ENCODE measurements at regions not wholly inside any gene's neighbourhood (a gene's known extent, or its start where the extent isn't known, plus 50 kb on each side); places are given as distances from the start of the nearest gene placed in this dataset.

- H3K27me3 ChIP-seq (ENCODE audit: insufficient read depth, low read length), result no peaks in the 10 kb centered on the region
- no peaks in the 10 kb centered on the region for H3K36me3 ChIP-seq (ENCODE audit: insufficient read depth, low read length)
- H3K9me2 ChIP-seq (ENCODE audit: low read depth, low read length), result no peaks in the 10 kb centered on the region
- H3K27ac ChIP-seq (ENCODE audit: low read depth, low read length, poor library complexity, severe bottlenecking), result no peak overlapping the region
- H3K4me3 ChIP-seq (ENCODE audit: low read depth, low read length, poor library complexity, severe bottlenecking), result no peak overlapping the region
- no peak overlapping the region for H3K9ac ChIP-seq (ENCODE audit: low read length)
- H3K4me1 ChIP-seq (ENCODE audit: insufficient read depth, low read length, severe bottlenecking), result no peaks in the 10 kb centered on the region
- H3K9me3 ChIP-seq (ENCODE audit: low read length), result no peaks in the 10 kb centered on the region
- H2AFZ ChIP-seq (ENCODE audit: low read length), result no peak overlapping the region
- no peaks in the 10 kb centered on the region for H4K20me1 ChIP-seq (ENCODE audit: insufficient read depth, low read length)
- no peaks in the 10 kb centered on the region for H3K79me2 ChIP-seq (ENCODE audit: insufficient read depth, low read length)
- TF ChIP-seq, protein P1, sequence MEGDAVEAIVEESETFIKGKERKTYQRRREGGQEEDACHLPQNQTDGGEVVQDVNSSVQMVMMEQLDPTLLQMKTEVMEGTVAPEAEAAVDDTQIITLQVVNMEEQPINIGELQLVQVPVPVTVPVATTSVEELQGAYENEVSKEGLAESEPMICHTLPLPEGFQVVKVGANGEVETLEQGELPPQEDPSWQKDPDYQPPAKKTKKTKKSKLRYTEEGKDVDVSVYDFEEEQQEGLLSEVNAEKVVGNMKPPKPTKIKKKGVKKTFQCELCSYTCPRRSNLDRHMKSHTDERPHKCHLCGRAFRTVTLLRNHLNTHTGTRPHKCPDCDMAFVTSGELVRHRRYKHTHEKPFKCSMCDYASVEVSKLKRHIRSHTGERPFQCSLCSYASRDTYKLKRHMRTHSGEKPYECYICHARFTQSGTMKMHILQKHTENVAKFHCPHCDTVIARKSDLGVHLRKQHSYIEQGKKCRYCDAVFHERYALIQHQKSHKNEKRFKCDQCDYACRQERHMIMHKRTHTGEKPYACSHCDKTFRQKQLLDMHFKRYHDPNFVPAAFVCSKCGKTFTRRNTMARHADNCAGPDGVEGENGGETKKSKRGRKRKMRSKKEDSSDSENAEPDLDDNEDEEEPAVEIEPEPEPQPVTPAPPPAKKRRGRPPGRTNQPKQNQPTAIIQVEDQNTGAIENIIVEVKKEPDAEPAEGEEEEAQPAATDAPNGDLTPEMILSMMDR (IDR thresholded peaks at IDR 0.05; ENCODE audit: low read length), result no peak
- TF ChIP-seq EZH2 (IDR thresholded peaks at IDR 0.05; ENCODE audit: borderline replicate concordance, low read length), result no peak
- H3F3A ChIP-seq (ENCODE audit: insufficient read depth, low read length), result no peaks in the 10 kb centered on the region
- no peak overlapping the region for H3K4me2 ChIP-seq (ENCODE audit: low read length)
Observed at GRCh38 chr17:15051933-15052332, 213.2 kb downstream of the PMP22 start.

- Histone ChIP-seq H3F3A (ENCODE audit: insufficient read depth, low read length) (no peaks in the 10 kb centered on the region), H3K4me2 (ENCODE audit: low read length) (no peak overlapping the region)
Observed at GRCh38 chr17:15049795-15050160, 215.3 kb downstream of the PMP22 start.

DNA sequence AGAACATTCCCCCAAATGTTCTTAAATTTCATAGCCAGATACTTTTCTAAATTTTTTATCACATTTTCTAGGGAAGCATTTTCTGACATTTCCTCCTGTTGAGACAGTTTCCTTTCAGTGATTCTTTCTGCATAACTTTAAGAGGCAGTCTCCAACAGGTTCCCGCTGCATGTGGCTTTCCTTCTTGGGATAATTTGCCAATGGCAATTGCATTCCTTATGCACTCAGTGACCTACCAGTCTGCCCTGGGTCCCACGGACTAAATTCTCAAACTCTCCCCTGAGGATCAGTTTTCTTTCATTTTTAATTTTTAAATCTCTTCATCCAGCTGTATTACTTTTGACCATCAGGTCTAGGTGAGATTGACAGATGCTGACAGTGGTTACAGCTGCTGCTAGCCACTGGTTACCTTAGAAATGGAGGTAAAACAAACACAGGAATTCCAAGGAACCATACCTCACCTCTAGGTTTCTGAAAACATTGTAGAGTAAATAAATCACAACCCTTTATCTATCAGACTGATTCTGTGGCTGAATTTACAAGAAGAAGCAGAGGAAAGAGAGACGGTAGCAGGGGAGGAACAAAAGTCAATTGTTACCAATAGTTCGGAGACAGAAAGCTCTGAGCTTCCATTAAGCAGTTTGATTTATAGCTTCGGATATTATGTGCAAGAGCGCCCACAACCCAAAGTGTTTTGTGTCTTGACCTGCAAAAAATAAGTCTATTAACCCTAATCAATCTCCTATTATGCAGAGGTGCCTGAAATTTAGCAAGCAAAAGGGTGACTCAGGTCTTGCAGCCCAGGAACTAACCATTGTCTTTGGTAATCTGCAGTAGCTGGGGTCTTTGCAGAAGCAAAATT lies 216.0 kb downstream of the PMP22 start:
- H3K9me2 ChIP-seq (ENCODE audit: low read depth, low read length), result no peaks in the 10 kb centered on the region
- H3K27me3 ChIP-seq (ENCODE audit: insufficient read depth, low read length), result no peaks in the 10 kb centered on the region
- no peak overlapping the region for H2AFZ ChIP-seq (ENCODE audit: low read length)
- TF ChIP-seq EZH2 (IDR thresholded peaks at IDR 0.05; ENCODE audit: borderline replicate concordance, low read length), result no peak
- TF ChIP-seq, protein P1 (IDR thresholded peaks at IDR 0.05; ENCODE audit: low read length), result no peak
- H3K4me2 ChIP-seq (ENCODE audit: low read length), result no peak overlapping the region
- no peak overlapping the region for H3K27ac ChIP-seq (ENCODE audit: low read depth, low read length, poor library complexity, severe bottlenecking)
- H3K4me3 ChIP-seq (ENCODE audit: low read depth, low read length, poor library complexity, severe bottlenecking), result no peak overlapping the region
- H3K79me2 ChIP-seq (ENCODE audit: insufficient read depth, low read length), result no peaks in the 10 kb centered on the region
- H4K20me1 ChIP-seq (ENCODE audit: insufficient read depth, low read length), result no peaks in the 10 kb centered on the region
- H3K4me1 ChIP-seq (ENCODE audit: insufficient read depth, low read length, severe bottlenecking), result no peaks in the 10 kb centered on the region
- no peaks in the 10 kb centered on the region for H3K36me3 ChIP-seq (ENCODE audit: insufficient read depth, low read length)
- H3F3A ChIP-seq (ENCODE audit: insufficient read depth, low read length), result no peaks in the 10 kb centered on the region
- H3K9me3 ChIP-seq (ENCODE audit: low read length), result no peaks in the 10 kb centered on the region
- H3K9ac ChIP-seq (ENCODE audit: low read length), result no peak overlapping the region

More at GRCh38 chr17:15049795-15050160, 215.3 kb downstream of the PMP22 start:
- Histone ChIP-seq H2AFZ (ENCODE audit: low read length) (no peak overlapping the region), H3K9ac (ENCODE audit: low read length) (no peak overlapping the region), H4K20me1 (ENCODE audit: insufficient read depth, low read length) (no peaks in the 10 kb centered on the region), H3K36me3 (ENCODE audit: insufficient read depth, low read length) (no peaks in the 10 kb centered on the region), H3K9me2 (ENCODE audit: low read depth, low read length) (no peaks in the 10 kb centered on the region), H3K27ac (ENCODE audit: low read depth, low read length, poor library complexity, severe bottlenecking) (no peak overlapping the region), H3K79me2 (ENCODE audit: insufficient read depth, low read length) (no peaks in the 10 kb centered on the region), H3K27me3 (ENCODE audit: insufficient read depth, low read length) (no peaks in the 10 kb centered on the region), H3K9me3 (ENCODE audit: low read length) (no peaks in the 10 kb centered on the region), H3K4me3 (ENCODE audit: low read depth, low read length, poor library complexity, severe bottlenecking) (no peak overlapping the region), H3K4me1 (ENCODE audit: insufficient read depth, low read length, severe bottlenecking) (no peaks in the 10 kb centered on the region)
- TF ChIP-seq EZH2 (IDR thresholded peaks at IDR 0.05; ENCODE audit: borderline replicate concordance, low read length), result no peak
- TF ChIP-seq, protein P1 (IDR thresholded peaks at IDR 0.05; ENCODE audit: low read length), result no peak
